Tibial nerve (tissue), 4 donors: ENCODE measurements at regions not wholly inside any gene's neighbourhood (a gene's known extent, or its start where the extent isn't known, plus 50 kb on each side); places are given as distances from the start of the nearest gene placed in this dataset.
"Not testable (repeated sequence)": the region's sequence is repeated elsewhere in the genome, so short reads cannot be mapped to it uniquely, and the experiment has no call there.

Source experiments
- EP300 ChIP-seq, 2 donors: sonication (generic); formaldehyde crosslinking; IDR thresholded peaks; one replicate each; pipeline ENCODE4 v1.6.1; 2017; ENCODE audit warnings: antibody characterized with exemption in 2 of 2, mild to moderate bottlenecking in 1 of 2
- POLR2A ChIP-seq, 2 donors: fragments of 450-650 bp; IDR thresholded peaks; one replicate each; pipeline ENCODE4 v1.6.1; 2017; ENCODE audit warnings: antibody characterized with exemption in 2 of 2, mild to moderate bottlenecking in 2 of 2, moderate library complexity in 2 of 2
- TF ChIP-seq, protein P1 (sequence below), 5 experiments: fragments of 200-600 bp in 3 of 5; fragments of 450-650 bp in 2 of 5; sonication (generic) in 3 of 5; IDR thresholded peaks; one replicate each; pipeline ENCODE4 v1.5.1; 2016 to 2019; ENCODE audit warnings: antibody characterized with exemption in 5 of 5, mild to moderate bottlenecking in 3 of 5, moderate library complexity in 2 of 5

DNA sequence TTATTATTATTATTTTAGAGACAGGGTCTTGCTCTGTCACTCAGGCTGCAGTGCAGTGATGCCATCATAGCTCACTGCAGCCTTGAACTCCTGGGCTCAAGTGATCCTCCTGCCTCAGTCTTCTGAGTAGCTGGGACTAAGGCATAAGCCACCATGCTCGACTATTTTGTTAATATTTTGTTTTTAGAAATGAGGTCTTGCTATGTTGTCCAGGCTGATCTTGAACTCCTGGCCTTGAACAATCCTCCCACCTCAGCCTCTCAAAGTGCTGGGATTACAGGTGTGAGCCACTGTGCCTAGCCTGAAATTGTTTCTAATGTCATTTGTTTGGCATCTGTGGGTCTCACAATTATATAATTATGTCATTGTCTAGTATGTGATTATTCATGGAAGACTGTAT, 92.4 kb downstream of the LYZL2 start:
- not testable (repeated sequence) for TF ChIP-seq EP300, POLR2A (IDR thresholded peaks at IDR 0.05)
- TF ChIP-seq, protein P1, sequence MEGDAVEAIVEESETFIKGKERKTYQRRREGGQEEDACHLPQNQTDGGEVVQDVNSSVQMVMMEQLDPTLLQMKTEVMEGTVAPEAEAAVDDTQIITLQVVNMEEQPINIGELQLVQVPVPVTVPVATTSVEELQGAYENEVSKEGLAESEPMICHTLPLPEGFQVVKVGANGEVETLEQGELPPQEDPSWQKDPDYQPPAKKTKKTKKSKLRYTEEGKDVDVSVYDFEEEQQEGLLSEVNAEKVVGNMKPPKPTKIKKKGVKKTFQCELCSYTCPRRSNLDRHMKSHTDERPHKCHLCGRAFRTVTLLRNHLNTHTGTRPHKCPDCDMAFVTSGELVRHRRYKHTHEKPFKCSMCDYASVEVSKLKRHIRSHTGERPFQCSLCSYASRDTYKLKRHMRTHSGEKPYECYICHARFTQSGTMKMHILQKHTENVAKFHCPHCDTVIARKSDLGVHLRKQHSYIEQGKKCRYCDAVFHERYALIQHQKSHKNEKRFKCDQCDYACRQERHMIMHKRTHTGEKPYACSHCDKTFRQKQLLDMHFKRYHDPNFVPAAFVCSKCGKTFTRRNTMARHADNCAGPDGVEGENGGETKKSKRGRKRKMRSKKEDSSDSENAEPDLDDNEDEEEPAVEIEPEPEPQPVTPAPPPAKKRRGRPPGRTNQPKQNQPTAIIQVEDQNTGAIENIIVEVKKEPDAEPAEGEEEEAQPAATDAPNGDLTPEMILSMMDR (IDR thresholded peaks at IDR 0.05), result not testable (repeated sequence)
